K562 (cell line): ENCODE measurements at regions not wholly inside any gene's neighbourhood (a gene's known extent, or its start where the extent isn't known, plus 50 kb on each side); places are given as distances from the start of the nearest gene placed in this dataset.

ENCODE experiments used
- ATAC-seq: fragments of 200-7000 bp; cut with Tn5 transposase; 3 replicates; pipeline ENCODE4 v1.9.1; 2020; ENCODE audit warnings: moderate library complexity
- BruUV-seq: library from RNA; stranded (reverse); fragments of 400-500 nt; replicated peaks from 2 replicates; lab custom pipeline; 2021; lab: Mats Ljungman, UMichigan
- CTCF ChIA-PET: fragments of 300-600 bp; formaldehyde crosslinking; extraction: SDS; loops from one replicate; lab custom pipeline; 2021; ENCODE audit warnings: low intra/inter-chr PET ratio; lab: Yijun Ruan, JAX
- POLR2A ChIA-PET: fragments of 300-600, 350-650 bp; sonication (Branson Sonifier 250); formaldehyde crosslinking; extraction: SDS; loops from one replicate; lab custom pipeline; 2021; ENCODE audit warnings: antibody characterized with exemption, inconsistent platforms; lab: Yijun Ruan, JAX
- DNase-seq, 4 experiments: peaks; one replicate each; pipeline versions ENCODE4 v3.0.0 to v3.0.0-alpha.2; 2011 to 2018; ENCODE audit warnings: low spot score in 3 of 4, mixed read lengths in 3 of 4; ENCODE audit errors: extremely low read depth in 1 of 4
- FAIRE-seq: peaks from 2 replicates; lab custom pipeline; 2011; peaks lifted over from hg19 to GRCh38; lab: Jason Lieb, UNC
- H2AFZ ChIP-seq: 2 replicates; pipeline ENCODE4 v1.6.0; 2011; ENCODE audit warnings: low read depth, low read length, control low read depth, inconsistent platforms
- H3K27ac ChIP-seq: fragments of 200-600 bp; 3 replicates; pipeline ENCODE4 v1.8.0; 2011; ENCODE audit warnings: low read depth, mild to moderate bottlenecking, control low read depth, inconsistent platforms, low read length, moderate library complexity, mixed read lengths; ENCODE audit errors: extremely low read depth
- H3K27me3 ChIP-seq, 2 experiments: fragments of 300-600 bp in 1 of 2; 2 replicates in 1 of 2; 3 replicates in 1 of 2; pipeline versions ENCODE4 v1.6.0 to v1.8.0; 2011; ENCODE audit warnings: inconsistent platforms in 2 of 2, low read length in 2 of 2, mild to moderate bottlenecking in 1 of 2, mixed read lengths in 1 of 2, moderate library complexity in 1 of 2; ENCODE audit not compliant: control insufficient read depth in 2 of 2, insufficient read depth in 2 of 2
- H3K36me3 ChIP-seq: fragments of 300-600 bp; 3 replicates; pipeline ENCODE4 v1.8.0; 2011; ENCODE audit warnings: mild to moderate bottlenecking, low read length, inconsistent platforms; ENCODE audit not compliant: control insufficient read depth, insufficient read depth
- H3K4me1 ChIP-seq, 2 experiments: fragments of 200-600 bp in 1 of 2; replicated peaks in 1 of 2; 2 replicates in 1 of 2; 3 replicates in 1 of 2; pipeline versions ENCODE4 v1.5.1 to v1.8.0; 2011; ENCODE audit warnings: inconsistent platforms in 2 of 2, low read length in 2 of 2, mild to moderate bottlenecking in 1 of 2, mixed read lengths in 1 of 2, moderate library complexity in 1 of 2; ENCODE audit not compliant: control insufficient read depth in 2 of 2, insufficient read depth in 2 of 2
- H3K4me2 ChIP-seq: 2 replicates; pipeline ENCODE4 v1.6.1; 2011; ENCODE audit warnings: low read length, control low read depth, inconsistent platforms, mixed read lengths; ENCODE audit not compliant: insufficient read depth
- H3K4me3 ChIP-seq: fragments of 200-600 bp; sonication (generic), shearing (Covaris generic); 2 replicates; pipeline ENCODE4 v1.5.1; 2016; ENCODE audit warnings: control low read depth, inconsistent platforms
- H3K79me2 ChIP-seq: fragments of 200-600 bp; 3 replicates; pipeline ENCODE4 v1.8.0; 2011; ENCODE audit warnings: low read length, inconsistent platforms; ENCODE audit not compliant: control insufficient read depth, insufficient read depth
- H3K9ac ChIP-seq, 2 experiments: 2 replicates each; pipeline versions ENCODE4 v1.6.0 to v1.6.1; 2011; ENCODE audit warnings: low read depth in 2 of 2, low read length in 2 of 2, control low read depth in 1 of 2, inconsistent platforms in 1 of 2, mild to moderate bottlenecking in 1 of 2, mixed read lengths in 1 of 2; ENCODE audit not compliant: insufficient read depth in 1 of 2
- H3K9me1 ChIP-seq: one replicate; pipeline ENCODE4 v1.6.0; 2011; ENCODE audit warnings: inconsistent platforms, mild to moderate bottlenecking, low read length, moderate library complexity; ENCODE audit not compliant: control insufficient read depth, insufficient read depth
- H3K9me3 ChIP-seq: replicated peaks from 2 replicates; pipeline ENCODE4 v1.5.1; 2011; ENCODE audit warnings: low read depth, low read length, inconsistent platforms; ENCODE audit not compliant: control insufficient read depth, insufficient read depth
- H4K20me1 ChIP-seq: replicated peaks from 2 replicates; pipeline ENCODE4 v1.6.1; 2011; ENCODE audit warnings: low read length, inconsistent platforms, mixed read lengths; ENCODE audit not compliant: control insufficient read depth, insufficient read depth
- CBX3 ChIP-seq, 2 experiments: IDR thresholded peaks; 1 replicate in 1 of 2; 2 replicates in 1 of 2; pipeline ENCODE4 v1.6.1; 2012; ENCODE audit warnings: inconsistent platforms in 2 of 2, low read length in 2 of 2, borderline replicate concordance in 1 of 2, control low read depth in 1 of 2
- ELK1 ChIP-seq: sonication (generic); formaldehyde crosslinking; IDR thresholded peaks from 2 replicates; pipeline ENCODE4 v1.8.1; 2022; ENCODE audit warnings: missing genetic modification reagents
- FOXJ3 ChIP-seq: sonication (generic); formaldehyde crosslinking; IDR thresholded peaks from 2 replicates; pipeline ENCODE4 v1.4.0; 2020; ENCODE audit warnings: mild to moderate bottlenecking, missing genetic modification reagents
- HEY1 ChIP-seq: fragments of 250-450 bp; sonication (Bioruptor Pico); IDR thresholded peaks from 2 replicates; pipeline ENCODE4 v1.5.0; 2020; ENCODE audit warnings: mild to moderate bottlenecking, moderate library complexity, borderline replicate concordance
- MYNN ChIP-seq, 2 experiments: sonication (generic); formaldehyde crosslinking in 1 of 2; IDR thresholded peaks; 2 replicates each; pipeline versions ENCODE4 v1.5.0 to v1.6.1; 2016 to 2020; ENCODE audit warnings: antibody characterized with exemption in 1 of 2, missing genetic modification reagents in 1 of 2
- RUNX1 ChIP-seq: sonication (generic); IDR thresholded peaks from 2 replicates; pipeline ENCODE4 v1.6.1; 2016; ENCODE audit warnings: antibody characterized with exemption, low read depth
- SRSF9 ChIP-seq: fragments of 200-400 bp; formaldehyde crosslinking; IDR thresholded peaks from 2 replicates; pipeline ENCODE4 v1.6.1; 2017; ENCODE audit warnings: low read depth, low read length, borderline replicate concordance
- TRIM24 ChIP-seq, 2 experiments: fragments of 450-650 bp; IDR thresholded peaks; 2 replicates each; pipeline ENCODE4 v1.6.1; 2016
- YBX1 ChIP-seq: fragments of 450-650 bp; IDR thresholded peaks from 2 replicates; pipeline ENCODE4 v1.7.1; 2016; ENCODE audit warnings: mild to moderate bottlenecking
- ZNF316 ChIP-seq: fragments of 450-650 bp; IDR thresholded peaks from 2 replicates; pipeline ENCODE4 v1.6.1; 2016
- ZNF780A ChIP-seq: fragments of 250-450 bp; sonication (Bioruptor Pico); IDR thresholded peaks from 2 replicates; pipeline ENCODE4 v1.5.0; 2021; ENCODE audit warnings: mild to moderate bottlenecking
- WGBS: fragments of 100-300 bp; shearing (Covaris generic); methylation state at CpG from one replicate; pipeline ENCODE4 v1.1.6; 2016; ENCODE audit warnings: low coverage, mixed read lengths; ENCODE audit not compliant: insufficient coverage; ENCODE audit errors: missing lambda C conversion rate; 5-methylcytosine and 5-hydroxymethylcytosine counted together
- in situ Hi-C: fragments of 300-500 bp; cut with MboI; formaldehyde crosslinking; loops from 4 replicates; pipeline ENCODE4 v1.15.0; 2018; ENCODE audit warnings: inconsistent platforms, mixed read lengths
- intact Hi-C: fragments of 100-400 bp; cut with micrococcal nuclease; formaldehyde crosslinking; loops from 2 replicates; pipeline ENCODE4 v1.14.2; 2022
- TF ChIP-seq, protein P1 (sequence below), 2 experiments: fragments of 200-800 bp in 1 of 2; sonication (Bioruptor generic) in 1 of 2; sonication (generic) in 1 of 2; formaldehyde crosslinking in 1 of 2; IDR thresholded peaks in 1 of 2; conservative IDR thresholded peaks in 1 of 2; 2 replicates each; pipeline versions ENCODE4 v1.5.0 to v1.6.1; 2016 to 2020; ENCODE audit warnings: missing compliant biosample characterization in 1 of 2, missing genetic modification characterization in 1 of 2, missing genetic modification reagents in 1 of 2
- TF ChIP-seq, protein P2 (sequence below): fragments of 250-450 bp; sonication (Bioruptor Pico); IDR thresholded peaks from 2 replicates; pipeline ENCODE4 v1.8.0; 2022; ENCODE audit warnings: inconsistent platforms, mild to moderate bottlenecking, moderate library complexity, borderline replicate concordance

- 0% methylated on average over 4 of the region's 4 CpGs for WGBS
- Histone ChIP-seq H3K27me3 (no peaks in the 10 kb centered on the region), H3K9me3 (no peaks in the 10 kb centered on the region), H3K27ac (no peak overlapping the region), H3K79me2 (no peaks in the 10 kb centered on the region), H2AFZ (no peak overlapping the region), H3K9me1 (no peaks in the 10 kb centered on the region), H4K20me1 (no peaks in the 10 kb centered on the region), H3K36me3 (no peaks in the 10 kb centered on the region), H3K4me1 (no peaks in the 10 kb centered on the region), H3K4me3 (no peak overlapping the region), H3K4me2 (no peak overlapping the region), H3K9ac (no peak overlapping the region)
- TF ChIP-seq RUNX1 (no peak), ELK1 (CRISPR knock-in tag) (no peak), MYNN (IDR thresholded peaks at IDR 0.05) (no peak), MYNN (CRISPR knock-in tag; IDR thresholded peaks at IDR 0.05) (no peak), TRIM24 (IDR thresholded peaks at IDR 0.05) (no peak), FOXJ3 (no peak), ZNF316 (no peak), HEY1 (CRISPR knock-in tag) (no peak), ZNF780A (CRISPR knock-in tag) (no peak), SRSF9 (no peak), YBX1 (no peak), CBX3 (IDR thresholded peaks at IDR 0.05; ENCODE audit: borderline replicate concordance in 1 of 2, low read length in 2 of 2) (no peak)
- TF ChIP-seq, protein P1, sequence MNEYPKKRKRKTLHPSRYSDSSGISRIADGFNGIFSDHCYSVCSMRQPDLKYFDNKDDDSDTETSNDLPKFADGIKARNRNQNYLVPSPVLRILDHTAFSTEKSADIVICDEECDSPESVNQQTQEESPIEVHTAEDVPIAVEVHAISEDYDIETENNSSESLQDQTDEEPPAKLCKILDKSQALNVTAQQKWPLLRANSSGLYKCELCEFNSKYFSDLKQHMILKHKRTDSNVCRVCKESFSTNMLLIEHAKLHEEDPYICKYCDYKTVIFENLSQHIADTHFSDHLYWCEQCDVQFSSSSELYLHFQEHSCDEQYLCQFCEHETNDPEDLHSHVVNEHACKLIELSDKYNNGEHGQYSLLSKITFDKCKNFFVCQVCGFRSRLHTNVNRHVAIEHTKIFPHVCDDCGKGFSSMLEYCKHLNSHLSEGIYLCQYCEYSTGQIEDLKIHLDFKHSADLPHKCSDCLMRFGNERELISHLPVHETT (CRISPR knock-in tag; conservative IDR thresholded peaks at IDR 0.05 in 1 of 2, IDR thresholded peaks at IDR 0.05 in 1 of 2), result no peak
- TF ChIP-seq, protein P2, sequence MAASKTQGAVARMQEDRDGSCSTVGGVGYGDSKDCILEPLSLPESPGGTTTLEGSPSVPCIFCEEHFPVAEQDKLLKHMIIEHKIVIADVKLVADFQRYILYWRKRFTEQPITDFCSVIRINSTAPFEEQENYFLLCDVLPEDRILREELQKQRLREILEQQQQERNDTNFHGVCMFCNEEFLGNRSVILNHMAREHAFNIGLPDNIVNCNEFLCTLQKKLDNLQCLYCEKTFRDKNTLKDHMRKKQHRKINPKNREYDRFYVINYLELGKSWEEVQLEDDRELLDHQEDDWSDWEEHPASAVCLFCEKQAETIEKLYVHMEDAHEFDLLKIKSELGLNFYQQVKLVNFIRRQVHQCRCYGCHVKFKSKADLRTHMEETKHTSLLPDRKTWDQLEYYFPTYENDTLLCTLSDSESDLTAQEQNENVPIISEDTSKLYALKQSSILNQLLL (CRISPR knock-in tag), result no peak
- ChIA-PET POLR2A (no interaction called here), CTCF (no interaction called here)
- intact Hi-C loops, result no loop called here
- no TSS peak for BruUV-seq
- in situ Hi-C loops, result no loop called here
- DNase-seq (no peak), ATAC-seq (no peak), FAIRE-seq (no peak)
These were observed 281.1 kb downstream of the TTLL7 start for GRCh38 chr1:83717785-83718184.
